ENCODE measurements at regions not wholly inside any gene's neighbourhood (a gene's known extent, or its start where the extent isn't known, plus 50 kb on each side); places are given as distances from the start of the nearest gene placed in this dataset.

DNA sequence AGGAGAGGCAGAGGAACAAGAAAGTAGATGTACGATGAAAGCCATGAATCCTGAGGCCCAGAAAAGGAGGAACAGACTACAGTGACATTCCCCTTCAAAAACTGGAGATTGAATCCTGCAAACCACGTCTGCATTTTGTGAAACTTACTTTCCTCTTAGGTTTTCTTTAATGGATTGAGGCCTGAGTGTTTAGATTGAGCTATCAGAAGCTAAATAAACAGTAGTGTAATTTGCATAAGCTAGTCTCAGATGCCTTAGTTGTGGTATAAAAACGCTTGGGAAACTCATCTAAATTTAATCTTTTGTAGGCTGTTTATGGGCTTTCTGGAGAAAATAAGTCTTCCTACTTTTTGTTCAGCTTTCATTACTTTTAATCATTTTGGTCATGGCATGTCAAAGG lies 94.8 kb upstream of the HDAC9 start:
- H3K9me3 Mint-ChIP-seq: no peaks in the 10 kb centered on the region
- H3K4me3 Mint-ChIP-seq: no peak overlapping the region
- H3K27me3 Mint-ChIP-seq: no peaks in the 10 kb centered on the region
- H3K4me1 Mint-ChIP-seq: no peaks in the 10 kb centered on the region
- H3K27ac Mint-ChIP-seq: no peak overlapping the region
- no peak for DNase-seq
- ATAC-seq: no peak

DNA sequence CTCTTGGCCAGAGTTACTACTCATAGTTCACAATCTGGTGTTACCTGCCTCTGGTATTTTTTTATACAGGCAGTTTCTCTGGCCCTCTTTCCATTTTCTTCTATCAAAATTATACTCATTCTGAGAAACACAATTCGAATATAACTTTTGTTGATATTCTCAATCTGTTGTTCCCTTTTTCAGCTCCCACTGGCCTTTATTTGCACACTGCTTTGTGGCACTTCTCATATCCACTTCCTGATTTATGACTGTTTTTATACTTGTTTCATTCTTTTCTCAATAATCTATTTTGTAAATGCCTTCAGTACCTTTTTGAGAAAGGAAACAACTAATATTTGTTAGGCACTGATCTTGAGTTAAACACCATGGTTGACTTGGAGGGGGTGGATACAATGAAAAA lies 93.8 kb upstream of the HDAC9 start:
- no peak overlapping the region for H3K4me3 Mint-ChIP-seq
- H3K27ac Mint-ChIP-seq: no peak overlapping the region
- ATAC-seq (no peak), DNase-seq (no peak)
- H3K9me3 Mint-ChIP-seq: no peaks in the 10 kb centered on the region
- no peaks in the 10 kb centered on the region for H3K27me3 Mint-ChIP-seq
- H3K4me1 Mint-ChIP-seq: no peaks in the 10 kb centered on the region

DNA sequence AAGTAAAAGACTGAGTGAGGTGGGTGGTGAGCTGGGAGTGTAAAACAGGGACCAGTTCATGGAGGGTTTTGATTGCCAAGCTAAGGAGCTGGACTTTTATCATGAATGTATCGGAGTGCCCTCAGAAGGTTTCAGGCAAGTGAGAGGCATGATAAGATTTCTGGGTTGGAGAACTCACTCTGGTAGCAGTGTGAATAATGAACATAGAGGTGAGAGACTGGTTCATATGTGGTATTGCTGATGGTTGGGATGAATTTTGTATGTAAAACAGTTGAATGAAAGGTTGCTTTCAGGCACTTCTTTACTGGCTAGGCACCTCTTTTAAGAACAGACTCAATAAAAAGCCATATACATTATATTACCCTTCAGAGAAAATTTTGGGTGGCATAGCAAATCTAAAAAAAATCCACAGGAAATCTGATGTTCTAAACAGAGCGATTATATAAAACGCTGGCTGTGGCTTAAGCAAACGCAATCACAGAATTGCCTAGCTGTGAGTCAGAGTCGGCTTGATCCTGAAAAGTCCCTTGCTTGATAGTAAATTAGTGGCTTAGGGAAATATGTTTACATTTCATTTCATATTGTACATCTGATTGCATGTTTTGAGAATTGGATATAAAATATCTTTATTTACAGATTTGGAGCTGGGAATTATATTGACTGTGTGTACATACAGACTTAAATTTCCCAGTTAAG lies 92.9 kb upstream of the HDAC9 start:
- ATAC-seq: no peak
- Mint-ChIP-seq H3K27ac (no peak overlapping the region), H3K9me3 (no peaks in the 10 kb centered on the region), H3K27me3 (no peaks in the 10 kb centered on the region), H3K4me3 (no peak overlapping the region), H3K4me1 (no peaks in the 10 kb centered on the region)
- no peak for DNase-seq

DNA sequence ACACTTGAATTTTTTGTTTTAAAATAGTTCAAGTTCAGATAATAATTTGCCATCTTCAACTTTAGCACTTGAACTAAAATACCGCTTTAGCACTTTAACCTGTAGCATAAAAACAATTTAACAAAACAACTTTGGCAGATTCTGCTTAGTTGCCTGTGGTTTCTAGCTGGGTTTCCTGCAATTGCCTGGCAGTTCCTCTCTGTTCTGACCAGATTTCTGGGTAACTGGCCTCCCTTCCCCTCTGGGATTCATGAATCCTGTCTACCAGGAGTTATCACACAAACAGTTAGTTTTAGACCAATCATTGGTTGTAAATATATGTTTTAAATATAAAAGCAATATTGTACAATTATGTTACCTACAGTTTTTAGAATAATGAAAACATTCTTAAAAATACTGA lies 89.8 kb upstream of the HDAC9 start:
- DNase-seq (no peak), ATAC-seq (no peak)
- Mint-ChIP-seq H3K9me3 (no peaks in the 10 kb centered on the region), H3K4me3 (no peak overlapping the region), H3K4me1 (no peaks in the 10 kb centered on the region), H3K27ac (no peak overlapping the region), H3K27me3 (no peaks in the 10 kb centered on the region)

DNA sequence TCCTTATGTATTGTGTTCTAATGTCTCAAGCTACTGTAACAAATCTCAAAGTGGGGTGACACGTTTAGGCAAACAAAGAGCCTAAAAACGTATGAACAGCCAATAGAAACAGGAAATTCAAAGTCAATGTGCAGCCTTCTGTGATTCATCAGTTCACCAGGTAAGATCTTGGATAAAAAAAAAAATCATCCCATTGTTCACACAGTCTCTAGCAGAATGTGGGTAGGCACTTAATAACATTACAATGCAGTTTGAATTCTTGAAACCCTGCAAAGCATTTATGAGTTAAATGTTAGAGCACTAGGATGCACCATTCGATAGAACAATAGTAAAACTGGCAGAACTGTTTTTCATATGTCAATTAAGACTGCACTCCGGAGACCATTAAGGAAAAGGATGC lies 88.2 kb upstream of the HDAC9 start:
- H3K27ac Mint-ChIP-seq: no peak overlapping the region
- no peaks in the 10 kb centered on the region for H3K27me3 Mint-ChIP-seq
- ATAC-seq: no peak

DNA sequence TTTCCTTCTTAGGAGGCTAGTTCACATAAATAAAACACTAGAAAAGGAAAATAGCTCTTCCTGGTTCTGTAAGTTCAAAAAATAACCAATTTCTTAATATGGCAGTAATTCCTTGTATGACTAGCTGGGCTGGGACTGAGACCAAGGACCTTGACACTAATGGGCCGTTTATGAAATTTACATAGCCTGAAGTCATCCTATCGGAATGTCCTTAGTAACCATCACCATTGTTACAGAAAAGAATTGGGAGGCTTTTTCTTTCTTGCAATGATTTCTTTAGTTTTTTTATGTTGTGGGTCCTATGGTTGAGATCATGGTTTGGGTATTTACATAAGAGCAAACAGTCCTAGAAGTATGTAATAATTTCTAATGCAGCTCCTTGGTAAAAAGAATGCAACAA lies 87.1 kb upstream of the HDAC9 start:
- DNase-seq: no peak
- no peaks in the 10 kb centered on the region for H3K9me3 Mint-ChIP-seq
- ATAC-seq: no peak
- H3K4me3 Mint-ChIP-seq: no peak overlapping the region
- no peaks in the 10 kb centered on the region for H3K4me1 Mint-ChIP-seq
- H3K27ac Mint-ChIP-seq: no peak overlapping the region
- H3K27me3 Mint-ChIP-seq: no peaks in the 10 kb centered on the region

More for the DNA sequence above, 88.2 kb upstream of the HDAC9 start:
- Mint-ChIP-seq H3K4me3 (no peak overlapping the region), H3K4me1 (no peaks in the 10 kb centered on the region), H3K9me3 (no peaks in the 10 kb centered on the region)
- no peak for DNase-seq

DNA sequence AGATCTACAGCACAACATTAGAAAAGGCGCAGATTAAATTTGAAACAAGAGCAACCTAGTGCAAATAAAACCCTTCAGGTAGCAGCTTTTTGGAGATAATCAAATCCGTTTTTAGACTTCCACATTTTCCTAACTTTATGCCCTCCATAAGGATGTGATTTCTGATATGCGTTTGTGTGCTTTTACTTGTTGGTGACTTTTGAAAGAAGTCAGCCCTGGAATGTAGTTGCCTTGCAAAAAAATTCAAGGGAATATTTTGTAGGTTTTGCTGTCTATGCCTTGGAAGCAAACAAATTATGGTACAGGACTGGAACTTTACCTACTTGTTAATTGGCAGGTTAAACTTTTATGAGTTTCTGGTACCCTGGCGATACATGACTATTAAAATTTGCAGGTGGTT lies 86.7 kb upstream of the HDAC9 start:
- Mint-ChIP-seq H3K27ac (no peak overlapping the region), H3K4me3 (no peak overlapping the region), H3K27me3 (no peaks in the 10 kb centered on the region), H3K4me1 (no peaks in the 10 kb centered on the region), H3K9me3 (no peaks in the 10 kb centered on the region)
- no peak for ATAC-seq
- no peak for DNase-seq

DNA sequence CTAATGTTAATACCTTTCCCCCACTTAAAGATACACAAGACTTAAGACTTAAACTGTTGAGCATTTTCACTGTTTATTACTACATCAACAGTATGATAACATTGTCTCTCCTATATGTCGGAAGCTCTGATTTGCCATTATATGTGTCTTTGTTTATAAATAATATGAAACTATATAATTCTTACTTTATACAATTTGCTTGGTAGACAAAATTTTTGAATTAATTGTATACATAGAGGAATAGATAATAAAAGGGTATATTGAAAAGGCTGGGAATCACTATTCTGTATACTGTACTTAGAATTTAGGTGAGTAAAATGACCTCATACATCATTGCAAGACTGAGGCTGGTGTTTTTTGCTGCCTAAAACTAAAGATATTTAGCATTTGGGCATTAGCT lies 82.1 kb upstream of the HDAC9 start:
- H3K4me1 Mint-ChIP-seq: no peaks in the 10 kb centered on the region
- no peaks in the 10 kb centered on the region for H3K27me3 Mint-ChIP-seq
- H3K4me3 Mint-ChIP-seq: no peak overlapping the region
- ATAC-seq (no peak), DNase-seq (no peak)
- H3K27ac Mint-ChIP-seq: no peak overlapping the region
- no peaks in the 10 kb centered on the region for H3K9me3 Mint-ChIP-seq

DNA sequence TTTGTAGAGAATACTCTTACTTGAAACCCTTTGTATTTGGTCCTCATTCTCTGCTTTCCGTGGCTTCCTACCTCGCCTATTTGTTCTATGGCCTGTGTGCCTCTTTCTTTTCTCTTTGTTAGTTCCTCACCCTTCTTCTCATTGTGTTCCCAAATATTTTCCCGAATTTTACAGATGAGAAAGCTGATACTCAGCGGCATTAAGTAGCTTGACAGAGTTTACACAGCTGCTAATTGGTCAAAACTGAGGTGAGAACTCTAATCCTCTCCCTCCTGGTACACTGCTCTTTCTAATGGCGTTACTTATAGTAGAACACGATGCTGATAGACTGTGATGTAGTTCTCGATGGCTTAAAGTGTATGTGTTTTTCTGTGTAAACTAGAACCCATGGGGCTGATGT lies 80.7 kb upstream of the HDAC9 start:
- Mint-ChIP-seq H3K9me3 (no peaks in the 10 kb centered on the region), H3K4me1 (no peaks in the 10 kb centered on the region), H3K27me3 (no peaks in the 10 kb centered on the region), H3K27ac (peak overlapping the region in 1 of 2 donors; percentile 72), H3K4me3 (no peak overlapping the region)
- DNase-seq: no peak
- ATAC-seq: peak; percentile 12

DNA sequence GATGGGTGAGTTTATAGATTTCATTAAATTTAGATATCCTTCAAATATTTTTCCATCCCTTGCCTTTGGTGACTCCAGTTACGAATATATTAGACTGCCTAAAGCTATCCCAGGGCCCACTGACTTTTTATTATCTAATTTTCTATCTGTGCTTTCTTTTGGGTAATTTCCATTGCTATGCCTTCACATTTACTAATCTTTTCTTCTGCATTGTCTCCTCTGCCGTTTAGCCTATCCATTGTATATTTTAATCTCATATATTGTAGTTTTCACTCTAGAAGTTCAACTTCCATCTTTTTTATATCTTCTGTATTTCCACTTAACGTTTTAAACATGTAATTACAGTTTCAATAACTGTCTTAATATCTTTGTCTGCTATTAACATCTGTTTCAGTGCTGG lies 78.6 kb upstream of the HDAC9 start:
- ATAC-seq (no peak), DNase-seq (no peak)
- no peaks in the 10 kb centered on the region for H3K27me3 Mint-ChIP-seq
- no peaks in the 10 kb centered on the region for H3K9me3 Mint-ChIP-seq
- H3K27ac Mint-ChIP-seq: no peak overlapping the region
- H3K4me1 Mint-ChIP-seq: no peaks in the 10 kb centered on the region
- H3K4me3 Mint-ChIP-seq: no peak overlapping the region

DNA sequence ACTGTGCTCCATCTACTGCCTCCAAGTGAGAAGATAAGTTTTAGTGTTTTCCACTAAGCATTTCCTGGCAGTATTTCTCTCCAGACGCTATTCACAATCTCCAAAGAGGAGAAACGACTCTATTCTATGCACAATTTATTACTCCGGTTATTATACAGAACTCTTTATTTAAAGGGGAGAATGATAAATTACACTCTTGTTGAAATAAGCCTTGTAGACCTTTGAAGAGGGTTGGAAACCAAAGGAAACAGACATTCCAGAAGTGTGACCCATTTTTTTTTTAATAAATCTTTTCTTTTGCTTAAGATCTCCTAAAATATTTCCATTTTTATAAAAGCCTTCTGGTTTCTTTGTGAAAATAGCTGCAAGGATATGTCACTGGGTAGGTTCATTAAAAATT lies 76.1 kb upstream of the HDAC9 start:
- H3K4me3 Mint-ChIP-seq: no peak overlapping the region
- no peaks in the 10 kb centered on the region for H3K9me3 Mint-ChIP-seq
- no peak for ATAC-seq
- no peak overlapping the region for H3K27ac Mint-ChIP-seq
- no peaks in the 10 kb centered on the region for H3K27me3 Mint-ChIP-seq
- no peaks in the 10 kb centered on the region for H3K4me1 Mint-ChIP-seq
- no peak for DNase-seq

DNA sequence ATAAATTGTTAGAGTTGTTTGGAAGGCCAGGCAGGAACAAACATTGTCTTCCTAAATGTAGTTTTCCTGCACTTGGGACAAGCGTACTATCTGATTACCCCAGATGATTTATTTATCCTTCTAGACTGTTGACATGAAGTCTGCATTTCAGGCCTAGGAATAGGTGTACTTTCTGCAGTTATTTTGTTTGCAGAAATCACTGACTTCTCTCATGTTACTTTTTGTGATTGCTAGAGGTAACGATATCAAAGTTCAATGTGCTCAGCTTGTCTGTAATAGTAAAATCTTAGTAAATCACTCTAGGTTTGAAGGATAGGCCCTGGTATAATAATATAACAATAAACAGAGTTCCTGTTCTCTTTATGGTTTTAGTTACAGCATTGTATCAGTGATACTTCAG lies 75.4 kb upstream of the HDAC9 start:
- ATAC-seq (no peak), DNase-seq (no peak)
- H3K4me3 Mint-ChIP-seq: no peak overlapping the region
- H3K27me3 Mint-ChIP-seq: no peaks in the 10 kb centered on the region
- no peaks in the 10 kb centered on the region for H3K4me1 Mint-ChIP-seq
- H3K9me3 Mint-ChIP-seq: no peaks in the 10 kb centered on the region
- no peak overlapping the region for H3K27ac Mint-ChIP-seq

DNA sequence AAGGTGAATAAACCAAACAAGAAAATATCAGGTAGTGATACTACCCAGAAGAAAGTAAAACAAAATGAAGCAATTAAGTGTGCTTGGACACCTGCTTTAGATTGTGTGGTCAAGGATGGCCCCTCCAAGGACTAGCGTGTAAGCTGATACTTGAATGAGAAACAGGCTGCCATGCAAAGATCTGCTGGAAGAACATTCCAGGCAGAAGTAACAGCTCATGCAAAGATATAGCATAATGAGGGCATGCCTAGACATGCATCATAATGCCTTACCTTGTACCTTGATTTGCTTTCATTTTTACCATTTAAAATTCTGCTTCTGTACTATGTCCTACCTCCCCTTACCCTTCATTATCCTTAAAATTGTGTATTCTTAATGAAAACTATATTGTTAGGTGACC lies 74.8 kb upstream of the HDAC9 start:
- Mint-ChIP-seq H3K27me3 (no peaks in the 10 kb centered on the region), H3K4me3 (no peak overlapping the region), H3K9me3 (no peaks in the 10 kb centered on the region), H3K27ac (no peak overlapping the region), H3K4me1 (no peaks in the 10 kb centered on the region)
- no peak for ATAC-seq
- DNase-seq: no peak

DNA sequence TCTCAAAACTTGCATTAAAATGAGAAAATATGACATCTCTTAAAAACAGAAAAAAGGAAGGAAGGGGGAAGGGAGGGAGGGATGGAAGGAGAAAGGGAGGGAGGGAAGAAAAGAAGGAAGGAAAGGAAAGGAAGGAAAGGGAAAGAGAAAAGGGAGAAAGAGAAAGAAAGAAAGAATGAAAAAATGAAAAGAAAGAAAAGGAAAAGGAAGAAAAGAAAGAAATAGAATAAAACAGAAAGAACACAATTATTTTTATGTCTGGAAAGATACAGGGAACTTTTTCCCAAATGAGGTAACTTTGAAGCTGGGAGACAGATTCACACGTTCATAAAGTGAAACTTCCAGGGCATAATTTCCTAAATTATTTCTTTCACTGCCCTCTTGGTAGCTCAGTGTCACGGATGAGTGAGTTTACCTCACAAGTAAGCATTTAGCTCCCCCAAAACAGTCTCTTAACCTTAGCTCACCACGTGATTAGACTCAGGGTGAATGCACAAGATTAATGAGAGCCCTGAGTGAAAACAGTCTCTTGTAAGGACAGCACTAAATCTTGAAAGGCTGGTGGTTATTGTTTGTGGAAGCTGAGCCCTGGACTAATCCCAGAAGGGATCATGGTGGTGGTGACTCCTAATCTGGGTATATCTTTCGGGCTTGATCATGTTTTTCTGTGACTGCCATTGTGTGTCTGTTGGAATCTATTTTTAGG lies 74.1 kb upstream of the HDAC9 start:
- no peak overlapping the region for H3K27ac Mint-ChIP-seq
- H3K27me3 Mint-ChIP-seq: no peaks in the 10 kb centered on the region
- H3K9me3 Mint-ChIP-seq: no peaks in the 10 kb centered on the region
- no peak overlapping the region for H3K4me3 Mint-ChIP-seq
- no peak for ATAC-seq
- no peak for DNase-seq
- H3K4me1 Mint-ChIP-seq: no peaks in the 10 kb centered on the region

DNA sequence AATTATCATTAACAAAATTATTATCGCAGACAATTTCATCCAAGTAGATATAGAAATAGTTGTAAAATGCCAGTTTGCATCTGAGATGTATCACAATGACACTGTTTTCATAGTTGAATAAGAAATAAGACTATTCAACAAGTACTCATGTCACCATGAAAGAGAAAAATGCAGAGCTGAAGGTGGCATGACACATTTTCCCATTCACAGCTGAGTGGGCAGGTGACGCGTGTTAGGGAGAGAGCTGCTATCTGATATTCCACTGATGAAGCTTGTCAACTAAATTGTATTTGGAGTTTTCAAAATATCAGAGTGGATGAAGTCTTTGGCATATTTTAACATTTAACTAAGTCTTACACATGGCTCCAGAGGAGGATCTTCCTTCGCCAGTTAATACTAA lies 70.3 kb upstream of the HDAC9 start:
- Mint-ChIP-seq H3K27me3 (no peaks in the 10 kb centered on the region), H3K27ac (no peak overlapping the region), H3K4me3 (no peak overlapping the region), H3K4me1 (no peaks in the 10 kb centered on the region), H3K9me3 (no peaks in the 10 kb centered on the region)
- no peak for DNase-seq
- no peak for ATAC-seq

DNA sequence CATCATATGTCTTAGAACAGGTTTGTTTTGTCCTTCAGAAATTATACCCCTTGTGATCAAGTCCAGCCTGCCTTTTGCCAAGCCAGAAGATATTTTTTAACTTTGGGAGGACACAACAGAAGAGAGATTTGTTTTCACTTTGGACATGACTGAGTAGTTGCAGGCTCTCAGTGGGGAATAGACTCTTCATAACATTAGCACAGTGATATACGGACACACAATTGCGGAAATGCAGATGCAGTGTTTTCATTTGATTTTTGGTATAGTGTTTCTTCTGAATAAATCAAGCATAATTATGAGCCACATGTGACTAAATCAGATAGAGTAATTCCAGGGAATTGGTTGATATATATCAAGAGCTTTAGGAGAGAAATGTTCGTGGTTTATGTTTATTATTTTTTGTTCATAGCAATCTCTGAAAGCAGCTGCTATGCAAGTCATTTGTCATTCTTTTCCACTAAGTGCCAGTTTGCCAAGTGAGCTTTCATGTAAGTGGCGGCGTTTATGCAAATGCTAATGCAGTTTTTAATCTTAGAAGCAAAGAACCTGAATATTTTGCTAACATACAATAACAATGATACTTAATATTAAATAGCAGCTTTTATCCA lies 69.6 kb upstream of the HDAC9 start:
- DNase-seq (no peak), ATAC-seq (no peak)
- no peak overlapping the region for H3K27ac Mint-ChIP-seq
- H3K27me3 Mint-ChIP-seq: no peaks in the 10 kb centered on the region
- H3K4me3 Mint-ChIP-seq: no peak overlapping the region
- H3K9me3 Mint-ChIP-seq: no peaks in the 10 kb centered on the region
- no peaks in the 10 kb centered on the region for H3K4me1 Mint-ChIP-seq
